IMR-90 (cell line): ENCODE measurements at regions not wholly inside any gene's neighbourhood (a gene's known extent, or its start where the extent isn't known, plus 50 kb on each side); places are given as distances from the start of the nearest gene placed in this dataset.

Experiments used
- ATAC-seq: fragments of 200-7000 bp; cut with Tn5 transposase; 2 replicates; pipeline ENCODE4 v1.9.1; 2020; ENCODE audit warnings: low read depth, mild to moderate bottlenecking, moderate library complexity
- BruUV-seq: library from RNA; stranded (reverse); fragments of 400-500 nt; replicated peaks from 2 replicates; lab custom pipeline; 2021; lab: Mats Ljungman, UMichigan
- CTCF ChIA-PET: fragments of 300-600 bp; formaldehyde crosslinking; extraction: SDS; loops from one replicate; lab custom pipeline; 2021; ENCODE audit warnings: antibody characterized with exemption; lab: Yijun Ruan, JAX
- POLR2A ChIA-PET: fragments of 300-600 bp; sonication (Branson Sonifier 250); formaldehyde crosslinking; loops from one replicate; lab custom pipeline; 2022; ENCODE audit warnings: antibody characterized with exemption; ENCODE audit not compliant: unreplicated experiment; lab: Charles Lee
- DNase-seq: peaks from one replicate; pipeline ENCODE4 v3.0.0; 2013
- H2AFZ ChIP-seq: replicated peaks from 2 replicates; pipeline ENCODE3; 2013; ENCODE audit warnings: low read length, mild to moderate bottlenecking; ENCODE audit not compliant: poor library complexity
- H2AK5ac ChIP-seq: 2 replicates; pipeline ENCODE4 v1.6.1; 2013; ENCODE audit warnings: low read depth, low read length, inconsistent platforms
- H2AK9ac ChIP-seq: replicated peaks from 2 replicates; pipeline ENCODE3; 2013; ENCODE audit warnings: mild to moderate bottlenecking, low read depth, low read length, moderate library complexity; ENCODE audit not compliant: poor library complexity
- H2BK120ac ChIP-seq: 2 replicates; pipeline ENCODE4 v1.6.1; 2013; ENCODE audit warnings: low read depth, low read length, inconsistent platforms
- H2BK15ac ChIP-seq: 3 replicates; pipeline ENCODE4 v1.6.1; 2013; ENCODE audit warnings: low read depth, low read length, inconsistent platforms
- H2BK20ac ChIP-seq: 2 replicates; pipeline ENCODE4 v1.6.1; 2013; ENCODE audit warnings: low read depth, mild to moderate bottlenecking, inconsistent platforms, low read length, moderate library complexity
- H2BK5ac ChIP-seq: 2 replicates; pipeline ENCODE4 v1.6.1; 2013; ENCODE audit warnings: mild to moderate bottlenecking, low read depth, low read length, inconsistent platforms; ENCODE audit not compliant: poor library complexity, severe bottlenecking
- H3K14ac ChIP-seq: replicated peaks from 2 replicates; pipeline ENCODE4 v1.6.1; 2013; ENCODE audit warnings: low read depth, low read length, inconsistent platforms
- H3K18ac ChIP-seq: 2 replicates; pipeline ENCODE4 v1.6.1; 2013; ENCODE audit warnings: low read depth, low read length, control low read depth
- H3K23ac ChIP-seq: 2 replicates; pipeline ENCODE4 v1.6.1; 2013; ENCODE audit warnings: low read depth, low read length, inconsistent platforms
- H3K27ac ChIP-seq: 2 replicates; pipeline ENCODE4 v1.5.1; 2013; ENCODE audit warnings: mild to moderate bottlenecking, control low read depth, low read length; ENCODE audit not compliant: insufficient read depth
- H3K27me3 ChIP-seq: 2 replicates; pipeline ENCODE4 v1.6.1; 2013; ENCODE audit warnings: low read length; ENCODE audit not compliant: control insufficient read depth, insufficient read depth
- H3K36me3 ChIP-seq: 2 replicates; pipeline ENCODE4 v1.6.1; 2013; ENCODE audit warnings: low read length, mixed read lengths; ENCODE audit not compliant: control insufficient read depth, insufficient read depth
- H3K4ac ChIP-seq: 2 replicates; pipeline ENCODE4 v1.6.1; 2013; ENCODE audit warnings: low read depth, low read length, inconsistent platforms
- H3K4me1 ChIP-seq: 2 replicates; pipeline ENCODE4 v1.6.1; 2013; ENCODE audit warnings: low read length, mixed read lengths; ENCODE audit not compliant: control insufficient read depth, insufficient read depth
- H3K4me2 ChIP-seq: 2 replicates; pipeline ENCODE4 v1.6.1; 2013; ENCODE audit warnings: low read depth, mild to moderate bottlenecking, control low read depth, low read length, moderate library complexity
- H3K4me3 ChIP-seq: 2 replicates; pipeline ENCODE4 v1.5.1; 2013; ENCODE audit warnings: low read depth, mild to moderate bottlenecking, control low read depth, low read length, moderate library complexity; ENCODE audit not compliant: insufficient read depth
- H3K56ac ChIP-seq: 2 replicates; pipeline ENCODE4 v1.6.1; 2013; ENCODE audit warnings: low read length, inconsistent platforms; ENCODE audit not compliant: insufficient read depth; ENCODE audit errors: extremely low read depth
- H3K79me1 ChIP-seq, 2 experiments: 2 replicates each; pipeline ENCODE4 v1.6.1; 2013; ENCODE audit warnings: low read length in 2 of 2, inconsistent platforms in 1 of 2, low read depth in 1 of 2
- H3K9ac ChIP-seq: 2 replicates; pipeline ENCODE4 v1.6.1; 2013; ENCODE audit warnings: low read depth, low read length, control low read depth
- H3K9me1 ChIP-seq: 2 replicates; pipeline ENCODE4 v1.6.1; 2013; ENCODE audit warnings: low read length, inconsistent platforms; ENCODE audit not compliant: insufficient read depth
- H3K9me3 ChIP-seq: 2 replicates; pipeline ENCODE4 v1.6.1; 2013; ENCODE audit warnings: low read length; ENCODE audit not compliant: control insufficient read depth, insufficient read depth
- H4K20me1 ChIP-seq: 2 replicates; pipeline ENCODE4 v1.6.1; 2013; ENCODE audit warnings: low read length, inconsistent platforms; ENCODE audit not compliant: insufficient read depth
- H4K5ac ChIP-seq: 2 replicates; pipeline ENCODE4 v1.6.1; 2013; ENCODE audit warnings: mild to moderate bottlenecking, low read depth, low read length, control low read depth
- H4K8ac ChIP-seq, 2 experiments: 2 replicates each; pipeline ENCODE4 v1.6.1; 2013; ENCODE audit warnings: low read depth in 2 of 2, low read length in 2 of 2, control low read depth in 1 of 2, inconsistent platforms in 1 of 2
- H4K91ac ChIP-seq: 2 replicates; pipeline ENCODE4 v1.6.1; 2013; ENCODE audit warnings: low read depth, low read length, inconsistent platforms; ENCODE audit not compliant: insufficient read depth
- BHLHE40 ChIP-seq: fragments of 150-350 bp; IDR thresholded peaks from 2 replicates; pipeline ENCODE4 v1.6.1; 2016; ENCODE audit warnings: mild to moderate bottlenecking, low read depth, low read length
- CEBPB ChIP-seq: IDR thresholded peaks from 2 replicates; pipeline ENCODE4 v1.6.1; 2012; ENCODE audit warnings: low read depth, low read length, improper control_type of control experiment
- CHD1 ChIP-seq: IDR thresholded peaks from 2 replicates; pipeline ENCODE4 v1.6.1; 2012; ENCODE audit warnings: low read depth, low read length, improper control_type of control experiment
- MAFK ChIP-seq: IDR thresholded peaks from 2 replicates; pipeline ENCODE4 v1.6.1; 2012; ENCODE audit warnings: low read depth, low read length, improper control_type of control experiment
- MAZ ChIP-seq: IDR thresholded peaks from 2 replicates; pipeline ENCODE4 v1.6.1; 2012; ENCODE audit warnings: low read depth, mild to moderate bottlenecking, low read length, improper control_type of control experiment, moderate library complexity, borderline replicate concordance
- MXI1 ChIP-seq: IDR thresholded peaks from 2 replicates; pipeline ENCODE4 v1.6.1; 2012; ENCODE audit warnings: low read depth, mild to moderate bottlenecking, low read length, moderate library complexity, borderline replicate concordance
- NFE2L2 ChIP-seq: fragments of 150-350 bp; IDR thresholded peaks from 2 replicates; pipeline ENCODE4 v1.6.1; 2016; ENCODE audit warnings: low read depth, mild to moderate bottlenecking, low read length
- POLR2A ChIP-seq: IDR thresholded peaks from 2 replicates; pipeline ENCODE4 v1.6.1; 2012; ENCODE audit warnings: mild to moderate bottlenecking, low read depth, low read length
- RCOR1 ChIP-seq: IDR thresholded peaks from 2 replicates; pipeline ENCODE4 v1.6.1; 2012; ENCODE audit warnings: mild to moderate bottlenecking, low read length, improper control_type of control experiment; ENCODE audit not compliant: insufficient replicate concordance
- WGBS, 2 experiments: methylation state at CpG; one replicate each; pipeline versions ENCODE4 v1.1.5 to v1.1.7; 2013; ENCODE audit warnings: missing lambda C conversion rate in 2 of 2; ENCODE audit not compliant: insufficient read length in 1 of 2; ENCODE audit errors: extremely low coverage in 2 of 2; 5-methylcytosine and 5-hydroxymethylcytosine counted together
- dilution Hi-C: fragments of 300-500 bp; cut with HindIII; formaldehyde crosslinking; loops from one replicate; pipeline ENCODE4 v1.14.3; 2018; ENCODE audit warnings: low sequenced_read_pairs; ENCODE audit not compliant: unreplicated experiment
- in situ Hi-C: fragments of 300-500 bp; cut with MboI; formaldehyde crosslinking; loops from 3 replicates; pipeline ENCODE4 v1.14.3; 2019; ENCODE audit warnings: low sequenced_read_pairs, inconsistent platforms, mixed read lengths
- intact Hi-C: fragments of 100-400 bp; cut with micrococcal nuclease; formaldehyde crosslinking; loops from 2 replicates; pipeline ENCODE4 v1.10.0; 2022
- TF ChIP-seq, protein P1 (sequence below): conservative IDR thresholded peaks from 2 replicates; pipeline ENCODE4 v1.5.1; 2012; ENCODE audit warnings: mild to moderate bottlenecking, low read depth, low read length, improper control_type of control experiment

GRCh38 chr3:106707347-106707746 lies 669.9 kb upstream of the CCDC54 start:
- dilution Hi-C loops (no loop called here), intact Hi-C loops (no loop called here), in situ Hi-C loops (no loop called here)
- Histone ChIP-seq H4K5ac (no peak overlapping the region), H2BK20ac (no peak overlapping the region), H3K4me2 (no peak overlapping the region), H2AK5ac (no peak overlapping the region), H3K23ac (no peak overlapping the region), H3K79me1 (no peaks in the 10 kb centered on the region), H3K4ac (no peak overlapping the region), H3K27ac (no peak overlapping the region), H3K36me3 (no peaks in the 10 kb centered on the region), H2BK5ac (no peak overlapping the region), H3K9me3 (no peaks in the 10 kb centered on the region), H3K27me3 (no peaks in the 10 kb centered on the region), H3K9ac (no peak overlapping the region), H3K4me3 (no peak overlapping the region), H4K20me1 (no peaks in the 10 kb centered on the region), H3K56ac (no peak overlapping the region), H2AFZ (no peak overlapping the region), H3K9me1 (no peaks in the 10 kb centered on the region), H2AK9ac (no peak overlapping the region), H3K18ac (no peak overlapping the region), H2BK120ac (no peak overlapping the region), H4K8ac (no peak overlapping the region), H4K91ac (no peak overlapping the region), H3K14ac (no peak overlapping the region), H3K4me1 (no peaks in the 10 kb centered on the region), H2BK15ac (no peak overlapping the region)
- TF ChIP-seq MXI1, result no peak
- TF ChIP-seq NFE2L2, result peak; percentile 59; the same call in 1 of the 2 replicates
- no peak for TF ChIP-seq RCOR1
- TF ChIP-seq BHLHE40, result no peak
- no peak for TF ChIP-seq MAZ
- no peak for TF ChIP-seq CEBPB
- TF ChIP-seq, protein P1, sequence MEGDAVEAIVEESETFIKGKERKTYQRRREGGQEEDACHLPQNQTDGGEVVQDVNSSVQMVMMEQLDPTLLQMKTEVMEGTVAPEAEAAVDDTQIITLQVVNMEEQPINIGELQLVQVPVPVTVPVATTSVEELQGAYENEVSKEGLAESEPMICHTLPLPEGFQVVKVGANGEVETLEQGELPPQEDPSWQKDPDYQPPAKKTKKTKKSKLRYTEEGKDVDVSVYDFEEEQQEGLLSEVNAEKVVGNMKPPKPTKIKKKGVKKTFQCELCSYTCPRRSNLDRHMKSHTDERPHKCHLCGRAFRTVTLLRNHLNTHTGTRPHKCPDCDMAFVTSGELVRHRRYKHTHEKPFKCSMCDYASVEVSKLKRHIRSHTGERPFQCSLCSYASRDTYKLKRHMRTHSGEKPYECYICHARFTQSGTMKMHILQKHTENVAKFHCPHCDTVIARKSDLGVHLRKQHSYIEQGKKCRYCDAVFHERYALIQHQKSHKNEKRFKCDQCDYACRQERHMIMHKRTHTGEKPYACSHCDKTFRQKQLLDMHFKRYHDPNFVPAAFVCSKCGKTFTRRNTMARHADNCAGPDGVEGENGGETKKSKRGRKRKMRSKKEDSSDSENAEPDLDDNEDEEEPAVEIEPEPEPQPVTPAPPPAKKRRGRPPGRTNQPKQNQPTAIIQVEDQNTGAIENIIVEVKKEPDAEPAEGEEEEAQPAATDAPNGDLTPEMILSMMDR, result no peak
- TF ChIP-seq MAFK, result peak; percentile 22; the same call in 1 of the 2 replicates
- TF ChIP-seq CHD1, result no peak
- no peak for TF ChIP-seq POLR2A
- BruUV-seq, result no TSS peak
- no peak for DNase-seq
- no CpG with 5 or more reads among the region's 1 CpG for WGBS, 2 experiments
- POLR2A ChIA-PET, result no interaction called here
- CTCF ChIA-PET, result no interaction called here
- no peak for ATAC-seq
